ENCODE measurements at regions not wholly inside any gene's neighbourhood (a gene's known extent, or its start where the extent isn't known, plus 50 kb on each side); places are given as distances from the start of the nearest gene placed in this dataset.

DNA sequence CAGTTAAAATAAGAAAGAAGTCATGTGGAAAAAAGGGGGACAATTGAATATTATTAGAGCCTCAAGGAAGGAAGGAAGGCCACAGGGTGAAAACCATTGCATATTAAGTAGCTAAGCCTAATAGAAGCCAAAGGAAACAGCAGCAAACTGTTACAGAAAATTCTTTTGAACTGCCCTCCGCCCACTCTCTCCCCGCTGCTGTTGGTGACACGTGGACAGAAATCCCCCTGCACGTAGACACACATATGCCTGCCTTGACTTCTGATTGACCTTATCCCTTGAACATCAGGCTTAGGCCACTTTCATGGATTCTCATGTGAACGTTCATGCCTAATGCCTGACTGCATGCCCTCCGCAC is 229.1 kb downstream of the KCNRG start:
- intact Hi-C loops (cut with DNase I) = no loop called here
- H3K36me3 ChIP-seq = no peaks in the 10 kb centered on the region
- 81% methylated on average over 6 of the region's 6 CpGs for WGBS
- H3K4me1 ChIP-seq = peaks cover 0 to 16% (median 15%) of the 10 kb centered on the region in 4 donors
- no peak overlapping the region for H3K27ac ChIP-seq (replicated peaks in 1 of 4)
- H3K4me3 ChIP-seq = no peak overlapping the region
- DNase-seq (ENCODE audit: extremely low spot score) = no peak
- H3K9me3 ChIP-seq = no peaks in the 10 kb centered on the region
- TF ChIP-seq POLR2AphosphoS5 (IDR thresholded peaks at IDR 0.05) (no peak), POLR2A (IDR thresholded peaks at IDR 0.05; ENCODE audit: low read depth) (no peak), EP300 (IDR thresholded peaks at IDR 0.05) (no peak)
- TF ChIP-seq, protein P1, sequence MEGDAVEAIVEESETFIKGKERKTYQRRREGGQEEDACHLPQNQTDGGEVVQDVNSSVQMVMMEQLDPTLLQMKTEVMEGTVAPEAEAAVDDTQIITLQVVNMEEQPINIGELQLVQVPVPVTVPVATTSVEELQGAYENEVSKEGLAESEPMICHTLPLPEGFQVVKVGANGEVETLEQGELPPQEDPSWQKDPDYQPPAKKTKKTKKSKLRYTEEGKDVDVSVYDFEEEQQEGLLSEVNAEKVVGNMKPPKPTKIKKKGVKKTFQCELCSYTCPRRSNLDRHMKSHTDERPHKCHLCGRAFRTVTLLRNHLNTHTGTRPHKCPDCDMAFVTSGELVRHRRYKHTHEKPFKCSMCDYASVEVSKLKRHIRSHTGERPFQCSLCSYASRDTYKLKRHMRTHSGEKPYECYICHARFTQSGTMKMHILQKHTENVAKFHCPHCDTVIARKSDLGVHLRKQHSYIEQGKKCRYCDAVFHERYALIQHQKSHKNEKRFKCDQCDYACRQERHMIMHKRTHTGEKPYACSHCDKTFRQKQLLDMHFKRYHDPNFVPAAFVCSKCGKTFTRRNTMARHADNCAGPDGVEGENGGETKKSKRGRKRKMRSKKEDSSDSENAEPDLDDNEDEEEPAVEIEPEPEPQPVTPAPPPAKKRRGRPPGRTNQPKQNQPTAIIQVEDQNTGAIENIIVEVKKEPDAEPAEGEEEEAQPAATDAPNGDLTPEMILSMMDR (IDR thresholded peaks at IDR 0.05) = no peak
- no peaks in the 10 kb centered on the region for H3K27me3 ChIP-seq

DNA sequence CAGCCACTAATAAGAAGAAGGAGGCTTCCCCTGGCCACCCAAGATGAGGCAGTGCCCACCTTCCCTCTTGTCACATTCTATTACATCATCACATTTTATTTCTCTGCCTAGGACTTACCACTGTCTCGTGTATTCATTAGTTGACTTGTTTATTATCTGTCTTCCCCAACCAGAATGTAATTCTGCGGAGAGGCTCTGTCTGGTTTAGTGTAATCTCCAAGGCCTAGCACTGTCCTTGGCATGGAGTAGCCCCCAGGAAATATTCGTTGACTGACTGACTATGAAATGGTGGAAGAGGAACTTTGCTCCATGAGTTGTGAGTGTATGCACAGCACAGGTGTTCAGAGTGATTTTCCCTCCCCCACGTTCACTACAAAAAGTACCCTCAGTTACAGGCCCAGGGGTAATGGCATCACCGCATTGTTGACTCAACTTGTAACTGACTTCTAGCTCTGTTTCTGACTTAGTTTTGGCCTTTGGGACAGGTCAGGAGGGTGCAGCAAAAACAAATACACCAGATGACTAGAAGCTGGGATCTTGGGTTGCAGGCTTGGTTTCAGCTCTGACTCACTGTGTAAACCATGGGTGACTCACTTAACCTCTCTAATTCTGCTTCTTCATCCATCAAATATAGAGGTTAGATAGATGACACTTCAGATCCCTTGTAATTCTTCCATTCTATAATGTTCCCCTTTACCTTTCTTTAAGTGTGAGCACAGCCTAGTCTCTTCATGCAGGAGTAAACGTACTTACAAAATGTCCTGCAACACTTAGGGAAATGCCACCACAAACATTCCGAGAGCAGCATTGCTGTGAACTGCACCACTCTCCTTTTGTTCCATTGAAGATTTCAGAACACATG is 229.7 kb downstream of the KCNRG start:
- no peak for DNase-seq (ENCODE audit: extremely low spot score)
- no peaks in the 10 kb centered on the region for H3K36me3 ChIP-seq
- intact Hi-C loops (cut with DNase I) = no loop called here
- TF ChIP-seq EP300 (IDR thresholded peaks at IDR 0.05) = no peak
- no peak for TF ChIP-seq POLR2A (IDR thresholded peaks at IDR 0.05; ENCODE audit: low read depth)
- TF ChIP-seq POLR2AphosphoS5 (IDR thresholded peaks at IDR 0.05) = no peak
- TF ChIP-seq, protein P1 (IDR thresholded peaks at IDR 0.05) = no peak
- H3K27me3 ChIP-seq = no peaks in the 10 kb centered on the region
- no peak overlapping the region for H3K4me3 ChIP-seq
- no peaks in the 10 kb centered on the region for H3K9me3 ChIP-seq
- WGBS = 72% methylated on average over 6 of the region's 7 CpGs
- H3K27ac ChIP-seq (replicated peaks in 1 of 4) = no peak overlapping the region
- H3K4me1 ChIP-seq = peaks cover 0 to 16% (median 15%) of the 10 kb centered on the region in 4 donors

DNA sequence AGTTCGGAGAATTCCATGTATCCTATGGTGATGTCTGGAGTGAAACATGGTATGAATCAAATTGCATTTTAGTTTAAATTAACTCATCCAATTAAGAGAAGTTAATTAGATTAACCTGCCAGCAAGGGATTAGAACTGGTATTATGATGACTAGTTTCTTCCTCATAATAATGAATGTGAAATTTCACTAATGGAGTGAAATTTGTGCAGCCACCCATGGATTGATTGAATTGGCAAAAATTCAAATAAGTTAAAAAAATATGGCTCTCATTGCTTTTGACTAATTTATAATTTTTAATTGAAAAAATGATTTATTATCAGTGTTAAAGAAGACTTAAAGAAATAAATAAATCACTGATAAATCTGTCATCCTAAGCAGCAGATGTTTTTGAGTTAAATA is 232.0 kb downstream of the KCNRG start:
- intact Hi-C loops (cut with DNase I) = no loop called here
- H3K27me3 ChIP-seq = no peaks in the 10 kb centered on the region
- no peak overlapping the region for H3K4me3 ChIP-seq
- peaks cover 0 to 16% (median 15%) of the 10 kb centered on the region in 4 donors for H3K4me1 ChIP-seq
- H3K36me3 ChIP-seq = no peaks in the 10 kb centered on the region
- TF ChIP-seq EP300 (IDR thresholded peaks at IDR 0.05) (no peak), POLR2AphosphoS5 (IDR thresholded peaks at IDR 0.05) (no peak), POLR2A (IDR thresholded peaks at IDR 0.05; ENCODE audit: low read depth) (no peak)
- TF ChIP-seq, protein P1 (IDR thresholded peaks at IDR 0.05) = no peak
- WGBS = 91% methylated on average over 1 of the region's 1 CpG
- DNase-seq (ENCODE audit: extremely low spot score) = no peak
- H3K27ac ChIP-seq (replicated peaks in 1 of 4) = no peak overlapping the region
- H3K9me3 ChIP-seq = no peaks in the 10 kb centered on the region

DNA sequence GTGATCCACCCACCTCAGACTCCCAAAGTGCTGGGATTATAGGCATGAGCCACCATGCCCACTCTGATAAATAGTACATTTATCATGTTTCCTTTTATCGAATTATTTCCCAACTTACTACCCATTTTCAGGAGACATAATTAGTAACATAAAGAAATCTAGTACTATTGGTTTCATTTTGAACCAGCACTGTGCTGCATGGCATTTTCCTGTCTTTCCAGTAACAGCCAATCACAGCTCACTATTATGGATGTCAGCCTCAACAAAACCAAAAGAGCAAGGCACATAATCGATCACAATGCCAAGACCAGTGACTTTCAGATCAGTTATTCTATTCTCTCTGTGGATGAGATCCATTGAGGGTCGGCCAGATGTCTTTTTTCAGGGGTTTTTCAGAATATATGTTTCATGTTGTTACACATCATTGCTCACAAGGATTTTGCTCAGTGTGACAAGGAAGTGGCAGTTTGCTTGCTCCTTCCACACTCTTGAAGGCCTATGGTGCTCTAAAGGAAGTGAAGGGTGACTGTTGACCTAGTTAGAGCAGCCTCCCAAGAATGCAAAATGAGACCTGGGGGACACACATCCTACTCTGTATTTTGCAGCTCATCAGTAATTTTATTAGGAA is 233.4 kb downstream of the KCNRG start:
- intact Hi-C loops (cut with DNase I) = no loop called here
- WGBS = 84% methylated on average over 3 of the region's 3 CpGs
- TF ChIP-seq, protein P1 (IDR thresholded peaks at IDR 0.05) = no peak
- TF ChIP-seq POLR2A (IDR thresholded peaks at IDR 0.05; ENCODE audit: low read depth) = no peak
- no peak for TF ChIP-seq POLR2AphosphoS5 (IDR thresholded peaks at IDR 0.05)
- TF ChIP-seq EP300 (IDR thresholded peaks at IDR 0.05) = no peak
- Histone ChIP-seq H3K4me1 (peaks cover 0 to 16% (median 15%) of the 10 kb centered on the region in 4 donors), H3K36me3 (no peaks in the 10 kb centered on the region), H3K27ac (replicated peaks in 1 of 4) (no peak overlapping the region), H3K9me3 (no peaks in the 10 kb centered on the region), H3K4me3 (no peak overlapping the region), H3K27me3 (no peaks in the 10 kb centered on the region)
- DNase-seq (ENCODE audit: extremely low spot score) = no peak

Data from esophagus muscularis mucosa (tissue), 4 donors.